Naive thymus-derived CD8-positive, alpha-beta T cell (primary cell): ENCODE measurements at regions not wholly inside any gene's neighbourhood (a gene's known extent, or its start where the extent isn't known, plus 50 kb on each side); places are given as distances from the start of the nearest gene placed in this dataset.
"Not testable (repeated sequence)": the region's sequence is repeated elsewhere in the genome, so short reads cannot be mapped to it uniquely, and the experiment has no call there.

ENCODE experiments used
- ATAC-seq, 2 donors: fragments of 150-1000 bp; cut with Tn5 transposase in 1 of 2; sonication (Bioruptor Pico), chemical (Tn5 transposase) in 1 of 2; 1 replicate in 1 of 2; 2 replicates in 1 of 2; pipeline ENCODE4 v1.10.0; 2021; ENCODE audit warnings: mild to moderate bottlenecking in 2 of 2, moderate library complexity in 2 of 2
- POLR2A ChIA-PET: fragments of 350-600 bp; sonication (Branson Sonifier 250); formaldehyde crosslinking; loops from one replicate; lab custom pipeline; 2021; ENCODE audit warnings: antibody characterized with exemption; lab: Charles Lee
- DNase-seq, 10 donors: peaks; one replicate each; pipeline versions ENCODE4 v3.0.0 to v3.0.0-alpha.2; 2020 to 2022
- H3K27ac Mint-ChIP-seq, 10 donors: one replicate each; pipeline ENCODE4 v1.8.0; 2020 to 2022; ENCODE audit warnings: mild to moderate bottlenecking in 10 of 10, mixed read lengths in 10 of 10, moderate library complexity in 4 of 10, inconsistent platforms in 1 of 10
- H3K27me3 Mint-ChIP-seq, 5 donors: one replicate each; pipeline ENCODE4 v1.8.0; 2021 to 2022; ENCODE audit warnings: mixed read lengths in 5 of 5
- H3K36me3 Mint-ChIP-seq, 3 donors: one replicate each; pipeline ENCODE4 v1.8.0; 2020 to 2022; ENCODE audit warnings: mixed read lengths in 3 of 3, mild to moderate bottlenecking in 2 of 3, inconsistent platforms in 1 of 3
- H3K4me1 Mint-ChIP-seq, 4 donors: one replicate each; pipeline ENCODE4 v1.8.0; 2021 to 2022; ENCODE audit warnings: mixed read lengths in 4 of 4
- H3K4me3 Mint-ChIP-seq, 10 donors: one replicate each; pipeline ENCODE4 v1.8.0; 2020 to 2022; ENCODE audit warnings: mild to moderate bottlenecking in 10 of 10, mixed read lengths in 10 of 10, moderate library complexity in 6 of 10, inconsistent platforms in 1 of 10
- H3K9me3 Mint-ChIP-seq, 9 donors: one replicate each; pipeline ENCODE4 v1.8.0; 2020 to 2022; ENCODE audit warnings: mixed read lengths in 9 of 9, mild to moderate bottlenecking in 3 of 9, inconsistent platforms in 1 of 9, moderate library complexity in 1 of 9

DNA sequence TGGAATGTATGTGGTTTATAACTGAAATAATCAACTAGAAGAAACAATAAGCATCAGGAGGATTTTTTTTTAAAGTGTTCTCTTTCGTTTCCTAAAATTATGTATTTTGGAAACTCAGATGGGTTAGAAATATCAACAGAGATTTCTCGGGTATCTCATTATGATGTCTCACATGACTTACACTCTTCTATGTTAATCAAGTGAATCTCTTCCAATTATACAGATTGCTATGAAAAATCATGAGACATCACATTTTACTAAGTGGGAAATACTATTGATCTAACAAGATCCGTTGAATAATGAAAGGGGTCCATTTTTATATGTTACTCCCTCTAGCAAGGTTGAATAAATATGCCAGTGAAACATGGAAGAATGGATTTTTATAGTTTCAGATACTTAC lies 54.7 kb upstream of the NRIP1 start:
- Mint-ChIP-seq H3K9me3 (no peaks in the 10 kb centered on the region), H3K4me3 (no peak overlapping the region), H3K4me1 (no peaks in the 10 kb centered on the region), H3K36me3 (no peaks in the 10 kb centered on the region), H3K27me3 (peaks cover 2 to 9% (median 6%) of the 10 kb centered on the region in 5 donors), H3K27ac (no peak overlapping the region)
- no peak for DNase-seq
- ATAC-seq = no peak
- POLR2A ChIA-PET = no interaction called here

DNA sequence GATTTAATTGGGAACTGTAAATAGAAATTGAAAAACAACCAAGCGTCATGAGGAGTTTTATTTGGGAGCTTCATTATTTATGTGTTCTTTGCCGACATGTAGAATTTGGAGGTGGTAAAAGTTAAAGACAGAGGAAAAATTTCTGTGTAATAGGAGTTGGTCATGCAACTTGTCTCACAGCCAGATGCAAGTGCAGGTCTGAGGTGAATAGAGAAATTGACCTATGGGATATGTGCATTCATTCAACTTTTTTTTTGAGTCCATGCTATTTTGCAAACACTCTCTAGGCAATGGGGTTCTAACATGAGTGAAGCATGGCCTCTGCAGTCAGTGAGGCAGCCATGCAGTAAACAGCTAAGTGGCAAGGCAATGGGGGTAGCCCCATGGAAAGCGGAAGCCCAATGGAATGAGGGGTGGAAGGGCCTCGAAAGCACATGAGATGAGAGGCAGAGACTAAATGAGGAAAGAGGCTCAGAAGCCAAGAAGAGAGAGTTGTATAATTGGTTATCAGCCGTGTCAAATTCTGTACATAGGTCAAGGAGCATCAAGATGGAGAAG lies 56.4 kb upstream of the NRIP1 start:
- POLR2A ChIA-PET = no interaction called here

DNA sequence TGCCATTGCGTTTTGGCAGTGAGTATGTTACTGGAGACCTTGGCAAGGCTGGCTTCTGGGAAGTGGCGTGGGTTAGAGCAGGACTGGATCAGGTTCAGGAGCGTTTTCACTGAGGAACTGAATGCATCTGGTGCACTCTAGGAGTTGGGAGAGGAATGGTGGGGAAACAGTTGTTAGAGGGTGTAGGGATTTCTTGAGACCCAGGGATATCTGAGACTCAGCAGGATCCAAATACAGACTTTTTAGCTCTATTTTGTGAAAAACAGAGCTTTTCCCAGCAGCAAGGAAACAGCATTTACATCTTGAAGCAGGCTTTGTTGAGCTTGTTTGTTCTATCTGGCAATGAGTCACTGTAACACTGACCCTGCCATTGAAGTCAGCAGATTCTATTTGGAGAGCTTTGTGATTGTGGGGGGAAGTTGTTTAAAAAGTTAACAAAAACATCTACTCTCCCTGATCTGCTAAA lies 56.9 kb upstream of the NRIP1 start:
- Mint-ChIP-seq H3K4me1 (no peaks in the 10 kb centered on the region), H3K36me3 (no peaks in the 10 kb centered on the region), H3K27ac (no peak overlapping the region), H3K4me3 (no peak overlapping the region), H3K27me3 (peaks cover 2 to 6% (median 3%) of the 10 kb centered on the region in 5 donors), H3K9me3 (no peaks in the 10 kb centered on the region)
- ATAC-seq (no peak), DNase-seq (no peak)
- POLR2A ChIA-PET = no interaction called here

More for the DNA sequence above, 56.4 kb upstream of the NRIP1 start:
- Mint-ChIP-seq H3K27me3 (peaks cover 2 to 6% (median 3%) of the 10 kb centered on the region in 5 donors), H3K4me3 (no peak overlapping the region), H3K27ac (no peak overlapping the region), H3K4me1 (no peaks in the 10 kb centered on the region), H3K9me3 (no peaks in the 10 kb centered on the region), H3K36me3 (no peaks in the 10 kb centered on the region)
- no peak for DNase-seq
- no peak for ATAC-seq

DNA sequence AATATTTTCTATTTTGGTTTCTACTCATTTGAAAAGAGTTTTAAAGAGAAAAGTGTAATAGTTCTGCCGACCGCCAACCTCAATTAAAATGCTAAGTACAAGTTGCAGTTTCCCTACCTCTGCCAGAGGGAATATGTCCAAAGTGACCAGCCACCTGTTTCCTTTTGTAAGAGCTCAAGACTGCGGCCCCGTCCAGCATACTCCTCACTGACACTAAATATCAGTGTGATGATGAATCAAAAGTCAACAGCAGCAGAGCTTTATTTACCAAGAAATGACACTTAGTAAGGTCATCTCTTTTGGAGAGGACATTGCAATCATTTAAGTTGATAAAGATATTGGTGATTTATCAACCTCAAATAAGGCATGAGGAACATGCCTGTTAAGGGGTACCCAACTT lies 57.4 kb upstream of the NRIP1 start:
- ATAC-seq (no peak), DNase-seq (no peak)
- no peaks in the 10 kb centered on the region for H3K4me1 Mint-ChIP-seq
- no peak overlapping the region for H3K4me3 Mint-ChIP-seq
- peaks cover 2 to 6% (median 3%) of the 10 kb centered on the region in 5 donors for H3K27me3 Mint-ChIP-seq
- H3K27ac Mint-ChIP-seq = no peak overlapping the region
- POLR2A ChIA-PET = no interaction called here
- H3K9me3 Mint-ChIP-seq = no peaks in the 10 kb centered on the region
- H3K36me3 Mint-ChIP-seq = no peaks in the 10 kb centered on the region

DNA sequence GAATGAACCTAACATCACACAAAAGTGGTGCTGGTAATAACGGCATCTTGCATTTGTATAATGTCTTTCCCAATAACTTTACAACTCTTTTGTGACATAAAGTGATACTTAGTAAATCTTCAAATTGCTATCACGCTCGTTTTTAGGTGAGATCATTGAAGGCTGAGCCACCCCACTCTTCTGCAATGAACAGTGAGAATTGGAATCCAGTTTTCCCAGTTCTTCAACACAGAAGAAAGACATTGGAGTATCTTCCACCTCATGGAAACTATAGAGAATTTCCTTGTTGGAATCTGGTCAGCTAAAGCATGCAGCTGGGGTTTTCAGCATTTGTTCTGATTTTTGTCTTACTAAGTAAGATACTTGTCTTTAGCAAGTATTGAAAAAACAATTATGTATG lies 59.9 kb upstream of the NRIP1 start:
- no peak for ATAC-seq
- Mint-ChIP-seq H3K27me3 (peaks cover 2 to 6% (median 5%) of the 10 kb centered on the region in 5 donors), H3K9me3 (no peaks in the 10 kb centered on the region), H3K4me1 (peaks cover 0 to 13% (median 6%) of the 10 kb centered on the region in 4 donors), H3K36me3 (no peaks in the 10 kb centered on the region), H3K4me3 (no peak overlapping the region), H3K27ac (no peak overlapping the region)
- POLR2A ChIA-PET = no interaction called here
- DNase-seq = no peak

DNA sequence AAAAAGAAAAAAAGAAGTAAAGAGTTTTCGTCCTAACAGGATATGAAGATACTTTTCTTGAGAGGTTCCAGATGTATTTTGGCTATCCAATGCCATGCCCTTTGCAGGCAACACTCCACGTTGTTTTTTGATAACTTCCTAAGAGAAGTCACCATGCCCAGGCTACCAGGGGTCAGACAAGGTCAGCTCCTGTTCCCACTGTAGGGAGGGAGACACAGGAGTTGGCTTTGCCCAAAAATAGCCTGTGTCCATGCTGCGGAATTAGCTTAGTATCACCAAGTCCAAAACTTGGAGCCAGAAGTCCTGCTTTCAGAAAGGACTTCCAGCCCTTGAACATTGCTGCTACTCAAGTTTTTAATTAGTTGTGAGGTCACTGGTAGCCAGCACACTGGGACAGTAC lies 62.1 kb upstream of the NRIP1 start:
- no peak for ATAC-seq
- no peak for DNase-seq
- Mint-ChIP-seq H3K36me3 (no peaks in the 10 kb centered on the region), H3K4me3 (no peak overlapping the region), H3K9me3 (no peaks in the 10 kb centered on the region), H3K27me3 (peaks cover 0 to 3% (median 1%) of the 10 kb centered on the region in 5 donors), H3K4me1 (peaks cover 0 to 13% (median 6%) of the 10 kb centered on the region in 4 donors), H3K27ac (no peak overlapping the region)
- POLR2A ChIA-PET = no interaction called here

DNA sequence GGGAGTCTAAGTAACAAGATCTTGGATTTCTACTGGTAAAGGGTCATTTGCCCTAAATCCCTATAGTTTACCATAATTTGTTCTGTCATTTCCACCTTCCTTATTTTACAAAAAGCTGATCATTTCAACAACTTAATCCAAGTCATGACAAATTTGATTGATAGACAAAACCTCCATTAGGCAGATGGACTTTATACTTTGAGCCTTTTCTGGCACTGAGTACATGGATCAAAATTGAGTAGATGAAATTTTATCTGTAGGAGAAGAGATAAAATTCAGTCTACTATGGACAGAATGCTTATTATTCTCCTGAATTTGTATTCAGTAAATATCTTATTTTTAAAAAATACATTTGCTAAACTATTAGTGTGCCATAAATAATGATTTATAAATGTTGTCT lies 62.6 kb upstream of the NRIP1 start:
- H3K27me3 Mint-ChIP-seq = peaks cover 0 to 4% (median 1%) of the 10 kb centered on the region in 5 donors
- DNase-seq (no peak), ATAC-seq (no peak)
- POLR2A ChIA-PET = no interaction called here
- no peak overlapping the region for H3K27ac Mint-ChIP-seq
- H3K36me3 Mint-ChIP-seq = no peaks in the 10 kb centered on the region
- peaks cover 0 to 2% (median 0%) of the 10 kb centered on the region in 9 donors for H3K9me3 Mint-ChIP-seq
- H3K4me1 Mint-ChIP-seq = peaks cover 0 to 13% (median 6%) of the 10 kb centered on the region in 4 donors
- no peak overlapping the region for H3K4me3 Mint-ChIP-seq

DNA sequence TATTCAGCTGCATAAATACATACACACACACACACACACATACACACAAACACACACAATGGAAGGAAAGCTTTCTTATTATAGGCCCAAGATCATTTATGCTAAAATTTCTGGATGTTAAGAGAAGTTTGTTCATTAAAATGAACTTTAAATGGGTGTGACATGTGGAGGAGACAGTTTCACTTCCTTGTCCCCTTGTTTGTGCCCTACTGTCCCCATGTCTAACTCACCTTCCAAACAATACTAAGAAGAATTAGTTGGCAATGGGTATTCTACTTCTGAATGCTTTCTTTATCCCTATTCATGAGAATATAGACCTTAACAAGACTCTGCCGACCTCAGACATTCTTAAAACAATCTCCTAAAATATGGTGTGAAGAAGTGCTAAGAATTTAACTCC lies 63.5 kb upstream of the NRIP1 start:
- POLR2A ChIA-PET = no interaction called here
- H3K4me1 Mint-ChIP-seq = peaks cover 0 to 13% (median 6%) of the 10 kb centered on the region in 4 donors
- no peak overlapping the region for H3K4me3 Mint-ChIP-seq
- peaks cover 0 to 8% (median 1%) of the 10 kb centered on the region in 5 donors for H3K27me3 Mint-ChIP-seq
- no peak for ATAC-seq
- peaks cover 0 to 2% (median 0%) of the 10 kb centered on the region in 9 donors for H3K9me3 Mint-ChIP-seq
- no peaks in the 10 kb centered on the region for H3K36me3 Mint-ChIP-seq
- DNase-seq = no peak
- no peak overlapping the region for H3K27ac Mint-ChIP-seq

DNA sequence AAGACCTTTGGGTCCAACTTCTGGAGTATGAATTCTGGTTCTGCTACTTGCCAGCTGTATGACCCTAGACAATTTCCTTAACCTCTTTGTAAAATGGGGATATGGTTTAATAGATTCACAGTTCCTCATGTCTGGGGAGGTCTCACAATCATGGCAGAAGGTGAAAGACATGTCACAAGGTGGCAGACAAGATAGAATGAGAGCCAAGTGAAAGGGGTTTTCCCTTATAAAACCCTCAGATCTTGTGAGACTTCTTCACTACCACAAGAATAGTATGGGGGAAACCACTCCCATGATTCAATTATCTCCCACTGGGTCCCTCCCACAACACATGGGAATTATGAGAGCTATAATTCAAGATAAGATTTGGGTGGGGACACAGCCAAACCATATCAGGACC lies 63.9 kb upstream of the NRIP1 start:
- POLR2A ChIA-PET = interaction anchor here (1.0 kb wide), 1 partner anchor 11 kb away, joined by 3 read pairs; no protein-coding TSS in a partner anchor
- not testable (repeated sequence) for H3K36me3 Mint-ChIP-seq, DNase-seq, H3K9me3 Mint-ChIP-seq, H3K27me3 Mint-ChIP-seq, H3K4me3 Mint-ChIP-seq, H3K27ac Mint-ChIP-seq
- H3K4me1 Mint-ChIP-seq = peaks cover 0 to 13% (median 6%) of the 10 kb centered on the region in 4 donors
- ATAC-seq = peak in 1 of 2 donors; percentile 18

DNA sequence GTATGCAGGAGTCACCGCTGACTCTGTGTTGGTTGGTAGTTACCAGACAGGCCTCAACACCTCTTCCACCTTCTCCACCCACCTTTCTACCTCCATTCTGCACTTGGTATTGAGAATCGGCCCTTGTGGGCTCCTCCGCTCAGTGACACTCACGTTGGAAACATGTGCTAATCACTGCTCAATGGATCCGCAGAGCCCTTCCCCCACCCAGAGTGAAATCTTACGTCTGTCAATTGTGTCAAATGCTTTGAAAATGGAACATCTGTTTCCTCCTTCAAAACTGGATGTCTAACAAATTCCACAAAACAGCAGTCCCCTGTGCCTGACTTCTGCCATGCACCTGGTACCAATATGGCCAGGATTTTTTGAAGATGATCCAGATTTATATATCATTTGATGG lies 65.5 kb upstream of the NRIP1 start:
- POLR2A ChIA-PET = no interaction called here
- Mint-ChIP-seq H3K9me3 (peaks cover 0 to 2% (median 0%) of the 10 kb centered on the region in 9 donors), H3K4me3 (no peak overlapping the region)

DNA sequence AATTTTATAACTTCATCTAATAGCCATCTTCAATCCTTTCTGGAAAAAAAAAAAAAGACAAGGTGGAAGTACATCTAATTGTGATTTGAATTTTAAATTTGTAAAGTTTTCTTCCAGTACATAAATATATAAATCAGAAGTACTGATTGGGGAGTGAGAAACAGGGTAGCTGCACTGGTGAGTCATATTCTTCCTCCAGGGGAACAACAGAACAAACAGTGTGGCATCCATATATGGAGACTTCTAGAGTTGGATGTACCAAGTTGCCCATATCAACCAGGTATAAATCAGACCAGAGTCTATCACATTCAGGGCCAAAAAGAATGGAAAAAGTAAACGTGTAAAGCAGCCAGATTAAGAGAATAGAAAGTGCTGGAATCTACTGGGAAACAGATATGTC lies 66.0 kb upstream of the NRIP1 start:
- Mint-ChIP-seq H3K27ac (no peak overlapping the region), H3K27me3 (peaks cover 0 to 8% (median 1%) of the 10 kb centered on the region in 5 donors), H3K9me3 (peaks cover 0 to 2% (median 0%) of the 10 kb centered on the region in 9 donors), H3K36me3 (no peaks in the 10 kb centered on the region), H3K4me1 (peaks cover 0 to 18% (median 6%) of the 10 kb centered on the region in 4 donors), H3K4me3 (no peak overlapping the region)
- no peak for DNase-seq
- POLR2A ChIA-PET = no interaction called here
- ATAC-seq = no peak

More for the DNA sequence above, 65.5 kb upstream of the NRIP1 start:
- Mint-ChIP-seq H3K27ac (no peak overlapping the region), H3K36me3 (no peaks in the 10 kb centered on the region), H3K4me1 (peaks cover 0 to 18% (median 6%) of the 10 kb centered on the region in 4 donors), H3K27me3 (peaks cover 0 to 8% (median 1%) of the 10 kb centered on the region in 5 donors)
- ATAC-seq (no peak), DNase-seq (no peak)

DNA sequence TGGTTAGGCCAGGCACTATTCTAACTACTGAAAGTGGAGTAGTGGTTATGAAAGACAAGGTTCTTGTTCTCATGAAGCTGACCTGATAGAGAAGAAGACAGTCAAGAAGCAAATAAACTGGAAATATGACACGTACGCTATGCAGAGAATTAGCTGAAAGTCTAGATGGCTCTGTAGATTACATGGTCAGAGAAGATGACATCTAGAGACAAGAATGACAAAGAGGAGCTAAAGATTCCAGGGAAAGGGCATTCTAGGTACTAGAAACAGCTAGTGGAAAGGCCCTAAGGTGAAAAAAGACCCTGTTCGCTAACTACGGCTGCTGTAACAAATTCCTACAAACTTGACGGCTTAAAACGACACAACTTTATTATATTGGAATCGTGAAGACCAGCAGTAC lies 68.0 kb upstream of the NRIP1 start:
- H3K36me3 Mint-ChIP-seq = no peaks in the 10 kb centered on the region
- peaks cover 0 to 18% (median 6%) of the 10 kb centered on the region in 4 donors for H3K4me1 Mint-ChIP-seq

DNA sequence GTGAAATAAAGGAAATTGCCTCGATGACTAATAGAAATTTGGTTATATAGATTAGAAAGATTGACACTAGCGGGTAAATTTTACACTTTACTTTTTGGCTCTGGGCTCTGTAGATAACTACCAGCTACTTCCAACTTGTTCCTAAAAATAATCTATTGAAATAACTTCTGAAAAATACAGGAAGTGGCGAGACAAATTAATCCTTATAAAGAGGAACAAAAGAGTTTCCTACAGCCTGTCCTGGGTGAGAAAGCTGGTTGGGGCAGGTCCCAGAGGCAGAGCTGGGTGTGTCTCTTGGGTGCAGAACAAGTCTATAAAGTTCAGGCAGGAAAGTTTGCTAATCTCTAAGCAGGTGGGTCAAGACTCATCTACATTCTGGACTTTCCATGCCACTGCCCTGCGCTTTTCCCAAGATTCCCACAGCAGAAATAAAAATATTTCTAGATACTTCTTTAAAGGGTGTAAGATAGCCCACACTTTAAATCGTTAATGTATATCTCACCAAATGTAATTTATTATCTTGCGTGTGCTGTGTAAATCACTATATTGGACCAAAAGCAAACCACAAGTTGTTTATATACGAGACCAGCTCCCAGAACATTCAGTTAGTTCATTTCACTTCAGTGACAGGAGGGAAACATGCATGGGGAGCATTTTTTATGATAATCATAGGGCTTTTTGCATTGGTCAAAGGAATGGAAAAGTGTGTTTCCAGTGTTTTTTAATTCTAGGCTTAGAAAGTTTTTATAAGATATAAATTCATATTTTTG lies 70.1 kb upstream of the NRIP1 start:
- DNase-seq = no peak
- POLR2A ChIA-PET = no interaction called here
- ATAC-seq = no peak
- H3K27ac Mint-ChIP-seq = no peak overlapping the region
- H3K27me3 Mint-ChIP-seq = peaks cover 9 to 14% (median 10%) of the 10 kb centered on the region in 5 donors
- H3K9me3 Mint-ChIP-seq = peaks cover 0 to 2% (median 0%) of the 10 kb centered on the region in 9 donors
- H3K4me1 Mint-ChIP-seq = peaks cover 0 to 4% (median 0%) of the 10 kb centered on the region in 4 donors
- H3K36me3 Mint-ChIP-seq = no peaks in the 10 kb centered on the region
- no peak overlapping the region for H3K4me3 Mint-ChIP-seq

More for the DNA sequence above, 68.0 kb upstream of the NRIP1 start:
- no peak overlapping the region for H3K4me3 Mint-ChIP-seq
- DNase-seq = no peak
- H3K27ac Mint-ChIP-seq = no peak overlapping the region
- POLR2A ChIA-PET = no interaction called here
- H3K27me3 Mint-ChIP-seq = peaks cover 0 to 8% (median 1%) of the 10 kb centered on the region in 5 donors
- no peak for ATAC-seq
- peaks cover 0 to 2% (median 0%) of the 10 kb centered on the region in 9 donors for H3K9me3 Mint-ChIP-seq
